ENCODE measurements at regions not wholly inside any gene's neighbourhood (a gene's known extent, or its start where the extent isn't known, plus 50 kb on each side); places are given as distances from the start of the nearest gene placed in this dataset.

GRCh38 chr20:52465991-52466390 is 274.4 kb upstream of the ZFP64 start:
- TF ChIP-seq, protein P1, sequence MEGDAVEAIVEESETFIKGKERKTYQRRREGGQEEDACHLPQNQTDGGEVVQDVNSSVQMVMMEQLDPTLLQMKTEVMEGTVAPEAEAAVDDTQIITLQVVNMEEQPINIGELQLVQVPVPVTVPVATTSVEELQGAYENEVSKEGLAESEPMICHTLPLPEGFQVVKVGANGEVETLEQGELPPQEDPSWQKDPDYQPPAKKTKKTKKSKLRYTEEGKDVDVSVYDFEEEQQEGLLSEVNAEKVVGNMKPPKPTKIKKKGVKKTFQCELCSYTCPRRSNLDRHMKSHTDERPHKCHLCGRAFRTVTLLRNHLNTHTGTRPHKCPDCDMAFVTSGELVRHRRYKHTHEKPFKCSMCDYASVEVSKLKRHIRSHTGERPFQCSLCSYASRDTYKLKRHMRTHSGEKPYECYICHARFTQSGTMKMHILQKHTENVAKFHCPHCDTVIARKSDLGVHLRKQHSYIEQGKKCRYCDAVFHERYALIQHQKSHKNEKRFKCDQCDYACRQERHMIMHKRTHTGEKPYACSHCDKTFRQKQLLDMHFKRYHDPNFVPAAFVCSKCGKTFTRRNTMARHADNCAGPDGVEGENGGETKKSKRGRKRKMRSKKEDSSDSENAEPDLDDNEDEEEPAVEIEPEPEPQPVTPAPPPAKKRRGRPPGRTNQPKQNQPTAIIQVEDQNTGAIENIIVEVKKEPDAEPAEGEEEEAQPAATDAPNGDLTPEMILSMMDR (conservative IDR thresholded peaks at IDR 0.05) = no peak
- no peak for TF ChIP-seq EZH2 (IDR thresholded peaks at IDR 0.05; ENCODE audit: low read depth)

All from PC-9 (cell line).